ENCODE measurements at regions not wholly inside any gene's neighbourhood (a gene's known extent, or its start where the extent isn't known, plus 50 kb on each side); places are given as distances from the start of the nearest gene placed in this dataset.
"Not testable (repeated sequence)": the region's sequence is repeated elsewhere in the genome, so short reads cannot be mapped to it uniquely, and the experiment has no call there.

DNA sequence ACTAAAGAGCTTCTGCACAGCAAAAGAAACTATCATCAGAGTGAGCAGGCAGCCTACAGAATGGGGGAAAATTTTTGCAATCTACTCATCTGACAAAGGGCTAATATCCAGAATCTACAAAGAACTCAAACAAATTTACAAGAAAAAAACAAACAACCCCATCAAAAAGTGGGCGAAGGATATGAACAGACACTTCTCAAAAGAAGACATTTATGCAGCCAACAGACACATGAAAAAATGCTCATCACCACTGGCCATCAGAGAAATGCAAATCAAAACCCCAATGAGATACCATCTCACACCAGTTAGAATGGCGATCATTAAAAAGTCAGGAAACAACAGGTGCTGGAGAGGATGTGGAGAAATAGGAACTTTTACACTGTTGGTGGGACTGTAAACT lies 372.8 kb upstream of the CCL2 start:
- TF ChIP-seq SNAI2 (CRISPR knock-in tag; IDR thresholded peaks at IDR 0.05); OSR1 (CRISPR knock-in tag; IDR thresholded peaks at IDR 0.05); ZFP30 (CRISPR knock-in tag; IDR thresholded peaks at IDR 0.05); TCF4 (CRISPR knock-in tag; IDR thresholded peaks at IDR 0.05; ENCODE audit: borderline replicate concordance); PPARA (CRISPR knock-in tag; IDR thresholded peaks at IDR 0.05; ENCODE audit: borderline replicate concordance); ISL1 (CRISPR knock-in tag; IDR thresholded peaks at IDR 0.05); ZC3H10 (CRISPR knock-in tag; IDR thresholded peaks at IDR 0.05): not testable (repeated sequence)
- TF ChIP-seq, protein P1, sequence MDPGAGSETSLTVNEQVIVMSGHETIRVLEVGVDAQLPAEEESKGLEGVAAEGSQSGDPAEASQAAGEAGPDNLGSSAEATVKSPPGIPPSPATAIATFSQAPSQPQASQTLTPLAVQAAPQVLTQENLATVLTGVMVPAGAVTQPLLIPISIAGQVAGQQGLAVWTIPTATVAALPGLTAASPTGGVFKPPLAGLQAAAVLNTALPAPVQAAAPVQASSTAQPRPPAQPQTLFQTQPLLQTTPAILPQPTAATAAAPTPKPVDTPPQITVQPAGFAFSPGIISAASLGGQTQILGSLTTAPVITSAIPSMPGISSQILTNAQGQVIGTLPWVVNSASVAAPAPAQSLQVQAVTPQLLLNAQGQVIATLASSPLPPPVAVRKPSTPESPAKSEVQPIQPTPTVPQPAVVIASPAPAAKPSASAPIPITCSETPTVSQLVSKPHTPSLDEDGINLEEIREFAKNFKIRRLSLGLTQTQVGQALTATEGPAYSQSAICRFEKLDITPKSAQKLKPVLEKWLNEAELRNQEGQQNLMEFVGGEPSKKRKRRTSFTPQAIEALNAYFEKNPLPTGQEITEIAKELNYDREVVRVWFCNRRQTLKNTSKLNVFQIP (CRISPR knock-in tag; IDR thresholded peaks at IDR 0.05; ENCODE audit: borderline replicate concordance, low read depth) = not testable (repeated sequence)
- TF ChIP-seq, protein P2, sequence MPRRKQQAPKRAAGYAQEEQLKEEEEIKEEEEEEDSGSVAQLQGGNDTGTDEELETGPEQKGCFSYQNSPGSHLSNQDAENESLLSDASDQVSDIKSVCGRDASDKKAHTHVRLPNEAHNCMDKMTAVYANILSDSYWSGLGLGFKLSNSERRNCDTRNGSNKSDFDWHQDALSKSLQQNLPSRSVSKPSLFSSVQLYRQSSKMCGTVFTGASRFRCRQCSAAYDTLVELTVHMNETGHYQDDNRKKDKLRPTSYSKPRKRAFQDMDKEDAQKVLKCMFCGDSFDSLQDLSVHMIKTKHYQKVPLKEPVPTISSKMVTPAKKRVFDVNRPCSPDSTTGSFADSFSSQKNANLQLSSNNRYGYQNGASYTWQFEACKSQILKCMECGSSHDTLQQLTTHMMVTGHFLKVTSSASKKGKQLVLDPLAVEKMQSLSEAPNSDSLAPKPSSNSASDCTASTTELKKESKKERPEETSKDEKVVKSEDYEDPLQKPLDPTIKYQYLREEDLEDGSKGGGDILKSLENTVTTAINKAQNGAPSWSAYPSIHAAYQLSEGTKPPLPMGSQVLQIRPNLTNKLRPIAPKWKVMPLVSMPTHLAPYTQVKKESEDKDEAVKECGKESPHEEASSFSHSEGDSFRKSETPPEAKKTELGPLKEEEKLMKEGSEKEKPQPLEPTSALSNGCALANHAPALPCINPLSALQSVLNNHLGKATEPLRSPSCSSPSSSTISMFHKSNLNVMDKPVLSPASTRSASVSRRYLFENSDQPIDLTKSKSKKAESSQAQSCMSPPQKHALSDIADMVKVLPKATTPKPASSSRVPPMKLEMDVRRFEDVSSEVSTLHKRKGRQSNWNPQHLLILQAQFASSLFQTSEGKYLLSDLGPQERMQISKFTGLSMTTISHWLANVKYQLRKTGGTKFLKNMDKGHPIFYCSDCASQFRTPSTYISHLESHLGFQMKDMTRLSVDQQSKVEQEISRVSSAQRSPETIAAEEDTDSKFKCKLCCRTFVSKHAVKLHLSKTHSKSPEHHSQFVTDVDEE (CRISPR knock-in tag; IDR thresholded peaks at IDR 0.05) = not testable (repeated sequence)
- TF ChIP-seq, protein P3, sequence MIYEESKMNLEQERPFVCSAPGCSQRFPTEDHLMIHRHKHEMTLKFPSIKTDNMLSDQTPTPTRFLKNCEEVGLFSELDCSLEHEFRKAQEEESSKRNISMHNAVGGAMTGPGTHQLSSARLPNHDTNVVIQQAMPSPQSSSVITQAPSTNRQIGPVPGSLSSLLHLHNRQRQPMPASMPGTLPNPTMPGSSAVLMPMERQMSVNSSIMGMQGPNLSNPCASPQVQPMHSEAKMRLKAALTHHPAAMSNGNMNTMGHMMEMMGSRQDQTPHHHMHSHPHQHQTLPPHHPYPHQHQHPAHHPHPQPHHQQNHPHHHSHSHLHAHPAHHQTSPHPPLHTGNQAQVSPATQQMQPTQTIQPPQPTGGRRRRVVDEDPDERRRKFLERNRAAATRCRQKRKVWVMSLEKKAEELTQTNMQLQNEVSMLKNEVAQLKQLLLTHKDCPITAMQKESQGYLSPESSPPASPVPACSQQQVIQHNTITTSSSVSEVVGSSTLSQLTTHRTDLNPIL (CRISPR knock-in tag; IDR thresholded peaks at IDR 0.05; ENCODE audit: low read depth) = not testable (repeated sequence)
- TF ChIP-seq, protein P4, sequence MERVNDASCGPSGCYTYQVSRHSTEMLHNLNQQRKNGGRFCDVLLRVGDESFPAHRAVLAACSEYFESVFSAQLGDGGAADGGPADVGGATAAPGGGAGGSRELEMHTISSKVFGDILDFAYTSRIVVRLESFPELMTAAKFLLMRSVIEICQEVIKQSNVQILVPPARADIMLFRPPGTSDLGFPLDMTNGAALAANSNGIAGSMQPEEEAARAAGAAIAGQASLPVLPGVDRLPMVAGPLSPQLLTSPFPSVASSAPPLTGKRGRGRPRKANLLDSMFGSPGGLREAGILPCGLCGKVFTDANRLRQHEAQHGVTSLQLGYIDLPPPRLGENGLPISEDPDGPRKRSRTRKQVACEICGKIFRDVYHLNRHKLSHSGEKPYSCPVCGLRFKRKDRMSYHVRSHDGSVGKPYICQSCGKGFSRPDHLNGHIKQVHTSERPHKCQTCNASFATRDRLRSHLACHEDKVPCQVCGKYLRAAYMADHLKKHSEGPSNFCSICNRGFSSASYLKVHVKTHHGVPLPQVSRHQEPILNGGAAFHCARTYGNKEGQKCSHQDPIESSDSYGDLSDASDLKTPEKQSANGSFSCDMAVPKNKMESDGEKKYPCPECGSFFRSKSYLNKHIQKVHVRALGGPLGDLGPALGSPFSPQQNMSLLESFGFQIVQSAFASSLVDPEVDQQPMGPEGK (CRISPR knock-in tag; IDR thresholded peaks at IDR 0.05; ENCODE audit: borderline replicate concordance) = not testable (repeated sequence)
